Vagina (tissue), 2 donors: ENCODE measurements at regions not wholly inside any gene's neighbourhood (a gene's known extent, or its start where the extent isn't known, plus 50 kb on each side); places are given as distances from the start of the nearest gene placed in this dataset.
"Not testable (repeated sequence)": the region's sequence is repeated elsewhere in the genome, so short reads cannot be mapped to it uniquely, and the experiment has no call there.

Experiments
- CTCF ChIP-seq, 3 experiments: fragments of 450-650 bp in 2 of 3; fragments of 200-600 bp in 1 of 3; sonication (generic) in 1 of 3; IDR thresholded peaks; one replicate each; pipeline ENCODE4 v1.5.1; 2017 to 2019; ENCODE audit warnings: antibody characterized with exemption in 3 of 3, mild to moderate bottlenecking in 2 of 3, moderate library complexity in 2 of 3
- POLR2A ChIP-seq, 2 donors: fragments of 450-650 bp; IDR thresholded peaks; one replicate each; pipeline ENCODE4 v1.6.1; 2017; ENCODE audit warnings: antibody characterized with exemption in 2 of 2, mild to moderate bottlenecking in 2 of 2, moderate library complexity in 2 of 2

DNA sequence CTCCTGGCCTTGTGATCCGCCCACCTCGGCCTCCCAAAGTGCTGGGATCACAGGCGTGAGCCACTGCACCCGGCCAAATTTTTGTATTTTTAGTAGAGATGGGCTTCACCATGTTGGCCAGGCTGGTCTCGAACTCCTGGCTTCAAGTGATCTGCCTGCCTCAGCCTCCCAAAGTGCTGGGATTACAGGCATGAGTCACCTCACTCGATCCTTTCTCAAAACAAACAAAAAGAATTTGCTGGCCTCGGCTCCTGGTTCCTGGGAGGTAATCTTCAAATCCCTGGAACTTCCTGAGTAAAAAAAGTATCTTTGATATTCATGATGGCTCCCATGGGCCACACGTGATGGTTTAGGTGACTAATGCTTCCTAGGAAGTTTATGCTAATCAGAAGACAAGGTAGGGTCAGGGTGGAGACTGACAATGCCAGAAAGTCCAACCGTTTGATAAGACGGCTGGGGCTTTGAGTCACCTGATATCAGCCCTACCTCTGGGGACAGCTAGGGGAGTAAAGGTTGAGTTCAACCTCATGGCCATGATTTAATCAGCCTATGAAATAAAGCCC, 113.1 kb upstream of the NEK6 start:
- TF ChIP-seq POLR2A, CTCF (IDR thresholded peaks at IDR 0.05): not testable (repeated sequence)
